HT1080 (cell line): ENCODE measurements at regions not wholly inside any gene's neighbourhood (a gene's known extent, or its start where the extent isn't known, plus 50 kb on each side); places are given as distances from the start of the nearest gene placed in this dataset.
A peak's percentile ranks its signal among the peaks of the same experiment; 100 is the strongest.

Experiments used
- DNase-seq: peaks from one replicate; pipeline ENCODE4 v3.0.0-alpha.2; 2015; ENCODE audit warnings: low read depth

- DNase-seq = no peak
Measured at GRCh38 chr12:16415155-16415554, 67.7 kb downstream of the MGST1 start.

DNA sequence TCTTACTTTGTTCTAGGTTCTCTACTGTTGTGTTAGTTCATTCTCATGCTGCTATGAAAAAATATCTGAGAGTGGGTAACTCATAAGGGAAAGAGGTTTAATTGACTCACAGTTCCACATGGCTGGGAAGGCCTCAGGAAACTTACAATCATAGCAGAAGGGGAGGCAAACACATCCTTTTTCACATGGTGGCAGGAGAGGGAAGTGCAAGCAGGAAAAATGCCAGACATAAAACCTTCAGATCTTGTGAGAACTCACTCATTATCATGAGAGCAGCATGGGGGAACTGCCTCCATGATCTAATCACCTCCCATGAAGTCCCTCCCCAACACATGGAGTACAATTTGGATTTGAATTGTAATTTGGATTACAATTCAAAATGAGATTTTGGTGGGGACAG lies 69.6 kb downstream of the MGST1 start:
- DNase-seq = peak; percentile 5

GRCh38 chr12:16421806-16422205 lies 74.4 kb downstream of the MGST1 start:
- no peak for DNase-seq

- DNase-seq = no peak
Measured at GRCh38 chr12:16424531-16424930, 77.1 kb downstream of the MGST1 start.

GRCh38 chr12:16435875-16436554 lies 88.6 kb downstream of the MGST1 start:
- no peak for DNase-seq

DNA sequence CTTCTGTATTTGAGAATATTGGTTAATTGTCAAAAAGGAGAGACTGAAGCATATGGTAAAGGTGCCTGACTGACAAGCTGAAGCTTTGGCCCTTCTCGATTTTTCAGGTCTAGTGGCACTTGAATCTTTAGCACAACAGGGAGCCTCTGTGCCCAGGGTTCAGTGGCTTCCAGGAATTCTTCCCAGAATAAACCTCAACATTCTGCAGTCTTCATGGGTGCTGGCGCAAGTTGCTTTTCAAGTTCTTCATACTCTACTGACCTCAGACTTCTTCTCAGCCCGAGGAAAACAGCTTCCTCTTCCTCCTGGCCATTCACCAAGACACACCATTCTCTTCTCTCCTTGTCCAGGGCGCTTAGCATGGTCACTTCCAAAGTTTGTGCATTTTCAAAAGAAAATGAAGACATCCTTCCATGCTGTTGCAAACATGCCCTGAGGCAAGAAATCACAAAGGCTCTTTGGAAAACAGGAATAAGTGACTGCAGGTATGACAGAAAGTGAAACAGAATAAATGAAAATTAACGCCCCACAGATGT lies 89.9 kb downstream of the MGST1 start:
- DNase-seq = no peak

GRCh38 chr12:16437926-16438325 lies 90.5 kb downstream of the MGST1 start:
- peak; percentile 11 for DNase-seq

GRCh38 chr12:16449459-16449858 lies 102.0 kb downstream of the MGST1 start:
- DNase-seq = no peak

DNA sequence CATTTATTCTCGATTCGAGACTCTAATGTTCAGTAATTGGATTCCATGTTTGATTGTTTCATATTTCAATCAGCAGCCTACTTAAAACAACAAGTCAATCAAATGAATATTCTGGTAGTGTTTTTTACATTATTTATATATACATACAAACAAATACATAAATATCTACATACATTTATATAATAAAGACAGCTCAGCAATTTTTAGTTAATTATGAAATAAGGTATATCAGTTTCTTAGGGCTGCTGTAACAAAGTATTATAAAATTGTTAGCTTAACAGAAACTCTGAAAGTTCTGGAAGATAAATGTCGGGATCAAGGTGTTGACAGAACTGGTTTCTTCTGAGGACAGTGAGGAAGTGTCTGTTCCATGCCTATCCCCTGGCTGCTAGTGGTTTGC lies 105.9 kb downstream of the MGST1 start:
- no peak for DNase-seq

GRCh38 chr12:16454481-16454880 lies 107.0 kb downstream of the MGST1 start:
- DNase-seq = peak; percentile 12

DNA sequence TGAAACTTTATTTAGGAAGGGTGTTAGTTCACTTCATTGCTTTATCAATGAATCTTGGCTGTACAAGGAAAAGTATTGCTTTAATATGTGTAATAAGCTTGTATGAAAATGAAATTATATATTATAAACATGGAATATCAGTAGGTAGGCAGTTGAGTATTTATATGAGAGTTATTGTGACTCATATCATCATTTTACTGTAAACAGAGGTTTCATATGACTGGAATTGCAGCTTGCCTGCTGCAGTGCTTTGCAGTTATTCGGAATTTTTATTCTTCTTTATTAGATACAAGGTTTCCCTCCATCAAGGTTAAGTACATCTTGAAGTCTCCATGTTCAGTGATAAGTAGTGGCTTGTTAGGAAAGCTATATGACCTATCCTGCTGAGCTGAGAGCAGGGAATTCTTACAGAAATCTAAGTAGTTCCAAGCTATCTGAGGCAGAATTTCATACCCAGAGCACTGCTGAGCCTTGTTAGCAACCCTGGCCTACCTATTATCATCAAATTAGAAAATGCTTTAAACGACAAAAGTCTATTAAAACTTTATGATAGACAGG lies 111.2 kb downstream of the MGST1 start:
- DNase-seq = no peak

- DNase-seq = no peak
Measured at GRCh38 chr12:16467272-16467671, 119.8 kb downstream of the MGST1 start.

- DNase-seq = no peak
Measured at GRCh38 chr12:16472631-16473030, 125.2 kb downstream of the MGST1 start.

- no peak for DNase-seq
Measured at GRCh38 chr12:16473610-16474326, 126.3 kb downstream of the MGST1 start.

- no peak for DNase-seq
Measured at GRCh38 chr12:16474801-16475200, 127.4 kb downstream of the MGST1 start.

GRCh38 chr12:16475521-16475920 lies 128.1 kb downstream of the MGST1 start:
- no peak for DNase-seq

DNA sequence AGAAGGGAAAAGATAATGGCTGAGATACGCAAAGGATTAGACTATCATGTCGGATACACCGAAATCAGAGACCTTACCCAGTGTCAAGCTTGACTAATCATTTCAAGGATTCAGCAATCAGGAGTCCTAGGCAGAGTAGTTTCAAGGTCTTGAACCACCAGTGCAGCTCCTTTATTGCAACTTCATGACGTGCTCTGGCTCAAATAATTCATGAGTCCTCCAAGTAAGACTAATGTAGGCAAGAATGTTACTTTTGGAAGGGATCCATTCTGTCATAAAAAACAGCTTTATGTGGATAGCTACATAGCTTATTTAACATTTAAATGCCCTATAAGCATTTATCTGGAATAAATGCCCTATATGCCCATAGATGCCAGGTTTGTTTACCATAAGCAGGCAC lies 123.2 kb downstream of the LMO3 start:
- no peak for DNase-seq

- DNase-seq = no peak
Measured at GRCh38 chr12:16492240-16492639, 113.7 kb downstream of the LMO3 start.

DNA sequence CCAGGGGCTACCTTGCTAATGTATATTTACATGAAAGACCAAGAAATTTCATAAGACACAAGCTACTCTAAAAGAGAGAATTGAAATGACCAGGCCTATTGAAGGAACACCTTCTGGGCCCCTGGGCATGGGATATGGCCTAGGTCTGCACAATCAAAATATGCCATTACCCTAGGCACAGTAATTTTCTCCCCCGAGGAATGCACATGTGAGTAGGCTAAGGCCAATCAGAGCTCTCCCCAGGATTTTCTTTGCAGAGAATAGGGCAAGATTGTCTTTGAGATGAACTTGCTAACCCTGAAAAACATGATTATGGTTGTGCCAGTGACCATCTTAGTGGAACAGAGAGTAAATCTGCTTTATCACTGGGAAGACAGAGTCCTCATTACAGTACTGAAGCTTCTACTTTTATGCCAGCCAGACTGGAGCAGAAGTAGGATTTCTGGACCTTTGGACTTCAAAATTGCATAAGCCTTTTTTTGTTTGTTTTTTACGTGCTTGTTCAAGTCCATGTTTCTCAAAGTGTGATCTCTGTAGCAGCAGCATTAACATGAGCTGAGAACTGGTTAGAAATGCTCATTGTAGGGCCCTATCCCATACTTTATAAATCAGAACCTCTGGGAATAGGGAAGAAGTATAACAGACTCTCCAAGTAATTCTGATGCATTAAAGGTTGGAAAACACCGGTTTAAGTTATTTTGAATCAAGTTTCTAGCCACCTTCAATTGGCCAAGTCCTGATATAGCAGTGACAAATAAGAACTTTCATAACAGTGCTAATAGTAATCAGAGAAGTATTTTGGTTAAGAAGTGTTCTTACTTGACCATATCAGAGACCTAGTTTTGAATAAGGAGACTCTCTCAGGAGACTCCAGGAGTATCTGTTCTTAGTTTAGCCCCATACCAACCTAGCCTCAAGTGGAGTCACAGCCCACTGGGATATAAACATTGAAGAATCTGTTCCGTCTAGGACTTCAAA lies 112.9 kb downstream of the LMO3 start:
- no peak for DNase-seq

DNA sequence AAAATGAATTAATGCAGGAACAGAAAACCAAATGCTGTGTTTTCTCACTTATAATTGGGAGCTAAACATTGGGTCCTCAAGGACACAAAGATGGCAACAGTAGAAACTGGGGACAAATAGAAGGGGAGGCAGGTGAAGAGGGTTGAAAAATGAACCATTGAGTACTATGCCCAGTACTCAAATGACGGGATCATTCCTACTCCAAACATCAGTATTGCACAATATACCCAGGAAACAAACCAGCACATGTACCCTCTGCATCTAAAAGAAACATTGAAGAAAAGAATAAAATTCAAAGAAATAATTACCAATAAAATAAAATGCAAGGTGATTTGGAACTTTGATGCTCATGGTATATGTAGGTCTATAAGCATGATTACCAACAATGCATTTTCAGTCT lies 110.8 kb downstream of the LMO3 start:
- DNase-seq = no peak
